ENCODE measurements at regions not wholly inside any gene's neighbourhood (a gene's known extent, or its start where the extent isn't known, plus 50 kb on each side); places are given as distances from the start of the nearest gene placed in this dataset.

DNA sequence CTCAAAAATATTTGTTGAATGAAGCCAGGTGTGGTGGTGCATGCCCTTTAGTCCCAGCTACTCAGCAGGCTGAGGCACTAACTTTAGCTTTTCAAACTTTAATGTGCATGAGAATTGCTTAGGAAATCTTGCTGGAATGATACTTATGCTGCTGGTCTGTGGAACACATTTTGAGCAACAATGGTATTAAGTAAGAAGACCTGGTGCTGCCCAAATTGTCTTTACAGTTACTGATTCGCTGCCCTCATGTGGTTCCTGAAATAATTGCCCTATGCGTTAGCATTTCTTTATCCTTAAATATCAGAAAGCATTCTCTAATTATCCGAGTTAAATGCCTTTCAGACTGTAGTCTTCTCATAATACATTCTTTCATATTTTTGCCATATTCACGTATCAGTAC, 76.0 kb upstream of the SESTD1 start:
- H3K4me3 ChIP-seq, result no peak overlapping the region
- intact Hi-C loops (cut with DNase I, micrococcal nuclease), result no loop called here
- no peak for ATAC-seq
- H3K9me3 ChIP-seq, result no peaks in the 10 kb centered on the region
- DNase-seq, result peak in 1 of 3 donors; percentile 16
- TF ChIP-seq, protein P1, sequence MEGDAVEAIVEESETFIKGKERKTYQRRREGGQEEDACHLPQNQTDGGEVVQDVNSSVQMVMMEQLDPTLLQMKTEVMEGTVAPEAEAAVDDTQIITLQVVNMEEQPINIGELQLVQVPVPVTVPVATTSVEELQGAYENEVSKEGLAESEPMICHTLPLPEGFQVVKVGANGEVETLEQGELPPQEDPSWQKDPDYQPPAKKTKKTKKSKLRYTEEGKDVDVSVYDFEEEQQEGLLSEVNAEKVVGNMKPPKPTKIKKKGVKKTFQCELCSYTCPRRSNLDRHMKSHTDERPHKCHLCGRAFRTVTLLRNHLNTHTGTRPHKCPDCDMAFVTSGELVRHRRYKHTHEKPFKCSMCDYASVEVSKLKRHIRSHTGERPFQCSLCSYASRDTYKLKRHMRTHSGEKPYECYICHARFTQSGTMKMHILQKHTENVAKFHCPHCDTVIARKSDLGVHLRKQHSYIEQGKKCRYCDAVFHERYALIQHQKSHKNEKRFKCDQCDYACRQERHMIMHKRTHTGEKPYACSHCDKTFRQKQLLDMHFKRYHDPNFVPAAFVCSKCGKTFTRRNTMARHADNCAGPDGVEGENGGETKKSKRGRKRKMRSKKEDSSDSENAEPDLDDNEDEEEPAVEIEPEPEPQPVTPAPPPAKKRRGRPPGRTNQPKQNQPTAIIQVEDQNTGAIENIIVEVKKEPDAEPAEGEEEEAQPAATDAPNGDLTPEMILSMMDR (IDR thresholded peaks at IDR 0.05), result no peak
- no peaks in the 10 kb centered on the region for H3K36me3 ChIP-seq (ENCODE audit: low read depth)
- no peaks in the 10 kb centered on the region for H3K4me1 ChIP-seq (ENCODE audit: low read depth)

DNA sequence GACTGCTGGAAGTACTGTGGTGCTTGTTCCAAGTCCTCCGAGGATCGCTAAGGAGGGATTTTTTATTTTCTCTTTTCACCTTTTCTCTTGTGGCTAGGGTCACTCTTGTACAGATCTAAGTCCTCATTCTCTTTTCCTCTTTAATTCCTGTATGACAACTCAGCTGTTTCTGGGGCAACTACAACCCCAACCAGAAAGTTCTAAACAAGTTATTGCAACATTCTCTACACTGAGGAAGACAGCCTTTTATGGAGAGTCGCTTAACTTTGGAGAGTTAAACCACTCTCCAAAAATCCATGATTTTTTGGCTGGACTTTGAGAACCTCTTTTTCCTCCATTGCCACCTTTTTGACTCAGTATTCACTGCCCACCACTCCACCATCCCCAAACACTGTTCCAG, 74.0 kb upstream of the SESTD1 start:
- ATAC-seq (peak; percentile 42), DNase-seq (no peak)
- TF ChIP-seq, protein P1 (IDR thresholded peaks at IDR 0.05), result no peak
- Histone ChIP-seq H3K4me1 (ENCODE audit: low read depth) (no peaks in the 10 kb centered on the region), H3K9me3 (no peaks in the 10 kb centered on the region), H3K36me3 (ENCODE audit: low read depth) (no peaks in the 10 kb centered on the region), H3K4me3 (no peak overlapping the region)
- intact Hi-C loops (cut with DNase I, micrococcal nuclease), result no loop called here

DNA sequence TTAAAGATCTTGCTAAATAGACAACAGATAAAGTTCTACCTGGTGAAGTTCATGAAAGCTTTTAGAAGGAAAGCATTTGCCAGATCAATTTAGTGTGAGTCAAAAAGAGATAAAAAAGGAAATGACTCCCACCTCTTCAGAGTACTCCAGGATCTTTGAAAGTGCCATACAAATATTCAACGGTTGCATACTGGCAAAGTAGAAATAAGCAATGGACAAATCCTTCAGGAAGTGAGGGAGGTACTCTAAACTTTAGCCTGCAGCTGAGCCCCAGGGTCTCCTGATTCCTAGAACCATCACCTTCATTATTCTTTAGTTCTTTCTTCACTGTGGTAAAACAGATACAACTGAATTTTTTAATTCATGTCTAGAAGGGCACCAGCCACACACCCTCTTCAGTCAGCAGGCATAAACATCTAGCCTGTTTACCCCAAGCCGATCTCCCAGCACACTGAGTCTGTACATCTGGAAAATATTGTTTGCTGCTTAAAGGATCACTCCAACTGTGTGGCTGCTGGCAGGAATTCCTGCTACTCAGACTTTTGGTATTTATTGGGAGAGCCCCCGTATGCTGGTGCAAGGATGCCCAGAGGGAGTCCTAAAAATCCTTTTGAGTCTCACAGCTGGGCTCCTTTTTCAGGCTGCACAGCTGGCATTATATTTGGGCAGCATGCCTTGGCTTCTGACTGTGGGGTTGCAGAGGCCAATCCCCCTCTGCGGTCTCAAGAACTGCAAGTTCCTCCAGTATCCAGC, 72.3 kb upstream of the SESTD1 start:
- peak; percentile 40 for ATAC-seq
- no peaks in the 10 kb centered on the region for H3K9me3 ChIP-seq
- peak in 1 of 3 donors; percentile 5 for DNase-seq
- TF ChIP-seq, protein P1 (IDR thresholded peaks at IDR 0.05), result no peak
- H3K4me1 ChIP-seq (ENCODE audit: low read depth), result no peaks in the 10 kb centered on the region
- no peaks in the 10 kb centered on the region for H3K36me3 ChIP-seq (ENCODE audit: low read depth)
- intact Hi-C loops (cut with DNase I, micrococcal nuclease), result no loop called here
- no peak overlapping the region for H3K4me3 ChIP-seq

DNA sequence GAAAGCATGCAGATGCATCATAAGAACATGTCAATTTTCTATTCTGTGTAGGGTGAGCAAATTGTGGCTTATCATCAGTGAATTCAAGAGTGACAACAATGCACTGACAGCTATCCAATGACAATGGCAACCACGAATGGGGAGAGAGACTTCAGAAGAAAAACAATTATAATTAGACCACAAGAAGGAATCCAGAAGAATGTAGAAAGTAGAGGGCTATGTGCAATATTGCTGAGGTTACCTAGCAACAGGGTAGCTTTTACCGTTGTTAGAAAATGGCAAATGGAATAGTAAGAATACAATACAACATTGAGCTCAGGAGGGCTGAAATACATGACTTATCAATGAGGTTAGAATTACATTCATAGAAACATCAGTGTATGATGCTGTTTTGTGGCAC, 71.1 kb upstream of the SESTD1 start:
- TF ChIP-seq, protein P1 (IDR thresholded peaks at IDR 0.05), result no peak
- intact Hi-C loops (cut with DNase I, micrococcal nuclease), result no loop called here
- Histone ChIP-seq H3K4me3 (no peak overlapping the region), H3K9me3 (no peaks in the 10 kb centered on the region), H3K36me3 (ENCODE audit: low read depth) (no peaks in the 10 kb centered on the region), H3K4me1 (ENCODE audit: low read depth) (no peaks in the 10 kb centered on the region)
- no peak for DNase-seq
- ATAC-seq, result no peak

DNA sequence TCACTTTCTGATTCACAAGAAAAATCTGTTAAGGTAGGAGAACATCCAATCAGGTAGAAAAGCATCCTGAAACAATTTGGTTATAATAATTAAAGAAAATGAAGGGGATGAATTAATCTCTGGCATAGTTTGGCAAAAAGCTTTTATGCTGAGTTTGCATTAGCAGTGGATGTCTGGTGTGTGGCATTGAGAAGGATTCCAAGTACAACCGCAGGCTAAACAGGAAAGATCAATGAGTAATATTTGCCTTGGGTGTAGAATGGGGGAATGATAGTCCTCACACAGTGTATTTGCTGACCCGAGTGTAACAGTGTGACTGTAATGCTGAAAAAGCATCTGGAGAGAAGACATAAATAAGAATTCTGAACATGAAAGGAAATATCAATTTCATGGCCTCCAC, 68.3 kb upstream of the SESTD1 start:
- H3K9me3 ChIP-seq, result no peaks in the 10 kb centered on the region
- TF ChIP-seq, protein P1 (IDR thresholded peaks at IDR 0.05), result no peak
- no peak for ATAC-seq

More for the DNA sequence above, 68.3 kb upstream of the SESTD1 start:
- Histone ChIP-seq H3K4me3 (no peak overlapping the region), H3K36me3 (ENCODE audit: low read depth) (no peaks in the 10 kb centered on the region), H3K4me1 (ENCODE audit: low read depth) (no peaks in the 10 kb centered on the region)
- intact Hi-C loops (cut with DNase I, micrococcal nuclease), result no loop called here
- DNase-seq, result no peak

All from mucosa of descending colon (tissue), 3 donors.